Mesodermal cell (in vitro differentiated cells): ENCODE measurements at regions not wholly inside any gene's neighbourhood (a gene's known extent, or its start where the extent isn't known, plus 50 kb on each side); places are given as distances from the start of the nearest gene placed in this dataset.

Experiments used
- H3K27ac ChIP-seq: 2 replicates; pipeline ENCODE4 v1.7.0; 2013; ENCODE audit warnings: mild to moderate bottlenecking, low read depth, low read length, moderate library complexity; ENCODE audit not compliant: severe bottlenecking
- H3K36me3 ChIP-seq: 2 replicates; pipeline ENCODE4 v1.7.1; 2013; ENCODE audit warnings: mild to moderate bottlenecking, low read length, moderate library complexity; ENCODE audit not compliant: control insufficient read depth, insufficient read depth
- H3K4me1 ChIP-seq: one replicate; pipeline ENCODE4 v1.7.1; 2013; ENCODE audit warnings: mild to moderate bottlenecking, low read length; ENCODE audit not compliant: insufficient read depth, control insufficient read depth, poor library complexity, severe bottlenecking
- H3K4me3 ChIP-seq: 2 replicates; pipeline ENCODE4 v1.7.0; 2013; ENCODE audit warnings: low read length, control low read depth, mild to moderate bottlenecking; ENCODE audit not compliant: insufficient read depth, poor library complexity, severe bottlenecking; ENCODE audit errors: extremely low read depth
- H3K9me3 ChIP-seq: 2 replicates; pipeline ENCODE4 v1.7.1; 2013; ENCODE audit warnings: mild to moderate bottlenecking, low read length, moderate library complexity; ENCODE audit not compliant: control insufficient read depth
- WGBS, 2 experiments: methylation state at CpG; one replicate each; pipeline ENCODE4 v1.1.5; 2013; ENCODE audit warnings: missing lambda C conversion rate in 2 of 2; ENCODE audit not compliant: insufficient coverage in 2 of 2; 5-methylcytosine and 5-hydroxymethylcytosine counted together

DNA sequence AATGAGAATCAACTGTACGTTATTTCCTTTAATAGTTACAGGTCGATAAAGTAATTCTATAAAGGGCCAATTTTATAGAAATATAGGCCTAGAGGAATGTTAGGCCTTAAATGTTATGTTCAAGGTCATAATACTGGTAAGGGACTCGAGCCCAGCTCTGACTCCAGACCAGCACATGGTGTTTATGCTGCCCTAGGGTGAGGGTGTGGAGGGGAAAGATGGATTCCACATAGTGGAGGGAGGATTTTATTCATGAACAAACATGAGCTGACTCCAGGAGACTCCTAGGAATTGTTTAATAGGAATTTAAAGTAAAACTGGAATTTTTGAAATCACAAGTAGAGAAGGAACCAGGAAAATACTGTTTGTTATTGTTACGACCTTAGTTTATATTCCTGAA, 139.9 kb downstream of the LACC1 start:
- Histone ChIP-seq H3K4me1 (peaks cover 7% of the 10 kb centered on the region), H3K4me3 (no peak overlapping the region), H3K36me3 (no peaks in the 10 kb centered on the region), H3K27ac (no peak overlapping the region), H3K9me3 (no peaks in the 10 kb centered on the region)
- WGBS, 2 experiments: 96 to 97% methylated on average over 2 to 4 of the region's 4 CpGs

DNA sequence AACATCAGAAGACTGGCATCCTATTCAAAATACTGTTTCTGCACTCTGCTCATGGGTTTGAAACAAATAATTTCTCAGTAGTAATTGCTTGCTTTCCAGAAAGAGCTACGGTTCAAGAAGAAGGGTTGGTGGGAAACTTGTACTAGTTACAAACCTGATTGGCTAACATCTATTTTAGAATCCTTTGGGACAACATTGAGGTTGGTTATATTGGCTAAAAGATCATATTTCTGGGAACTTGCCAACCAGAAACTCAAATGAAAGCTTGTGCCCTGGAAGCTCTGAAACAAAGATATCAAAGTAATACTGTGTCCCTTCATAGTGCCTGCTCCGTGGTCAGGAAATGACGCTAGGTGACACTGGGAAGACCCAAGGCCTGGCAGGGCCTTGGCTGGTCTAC, 141.7 kb downstream of the LACC1 start:
- no peak overlapping the region for H3K4me3 ChIP-seq
- H3K9me3 ChIP-seq: no peaks in the 10 kb centered on the region
- peaks cover 7% of the 10 kb centered on the region for H3K4me1 ChIP-seq
- H3K27ac ChIP-seq: no peak overlapping the region
- 100% methylated on average over 2 to 3 of the region's 3 CpGs for WGBS, 2 experiments
- H3K36me3 ChIP-seq: no peaks in the 10 kb centered on the region

DNA sequence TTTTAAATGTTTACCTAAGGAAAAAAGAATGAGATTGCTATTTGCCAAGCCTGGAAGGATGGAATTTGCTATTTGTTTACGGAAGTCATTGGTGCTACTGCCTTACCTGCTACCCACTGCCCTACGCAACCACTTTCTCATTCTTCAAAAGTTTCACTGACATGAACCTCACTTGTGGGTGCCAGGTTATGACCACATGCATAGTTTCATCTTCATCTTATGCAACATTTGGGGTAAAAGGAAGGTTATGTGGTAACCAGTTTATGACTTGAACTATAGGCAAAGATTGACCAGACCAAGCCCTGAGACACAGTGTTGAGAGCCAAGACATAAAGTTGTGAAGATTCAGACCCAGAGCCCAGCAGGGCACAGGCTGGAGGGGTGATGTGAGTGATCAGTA, 142.5 kb downstream of the LACC1 start:
- no CpG with 5 or more reads among the region's 2 CpGs for WGBS, 2 experiments

DNA sequence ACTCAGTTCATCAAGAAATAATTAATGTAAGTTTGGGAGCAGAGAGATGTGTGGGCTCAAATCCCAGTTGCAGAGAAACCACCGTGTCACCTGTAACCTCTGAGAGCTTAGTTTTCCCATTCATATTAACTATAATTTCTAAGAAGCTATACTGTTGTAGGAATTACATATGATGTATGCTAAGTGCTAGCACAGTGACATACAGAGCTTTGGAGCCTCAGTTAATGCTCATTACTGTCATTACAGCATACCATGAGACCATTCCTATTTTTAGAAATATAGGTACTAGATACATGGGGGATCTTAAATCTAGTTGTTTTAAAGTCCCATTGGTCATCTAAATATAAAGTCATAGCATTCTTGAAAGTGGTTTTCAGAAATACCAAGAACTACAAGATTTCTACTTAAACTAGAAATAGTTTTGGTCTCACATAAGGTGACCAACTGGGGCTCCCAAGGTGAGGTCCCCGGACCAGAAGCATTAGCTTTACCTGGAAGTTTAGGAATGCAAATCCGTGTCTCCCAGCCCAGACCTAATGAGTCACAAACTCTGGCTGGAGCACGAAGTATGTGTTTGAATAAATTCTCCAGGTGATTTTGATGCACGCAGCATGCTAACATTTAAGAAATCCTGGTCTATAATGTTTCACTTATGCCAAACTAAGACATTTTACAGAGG, 144.6 kb downstream of the LACC1 start:
- no peak overlapping the region for H3K4me3 ChIP-seq
- no peak overlapping the region for H3K27ac ChIP-seq
- no peaks in the 10 kb centered on the region for H3K36me3 ChIP-seq
- H3K9me3 ChIP-seq: no peaks in the 10 kb centered on the region
- 90 to 100% methylated on average over 1 to 4 of the region's 5 CpGs for WGBS, 2 experiments
- no peaks in the 10 kb centered on the region for H3K4me1 ChIP-seq

More for the DNA sequence above, 142.5 kb downstream of the LACC1 start:
- Histone ChIP-seq H3K9me3 (no peaks in the 10 kb centered on the region), H3K4me1 (peaks cover 4% of the 10 kb centered on the region), H3K27ac (no peak overlapping the region), H3K36me3 (no peaks in the 10 kb centered on the region), H3K4me3 (no peak overlapping the region)

DNA sequence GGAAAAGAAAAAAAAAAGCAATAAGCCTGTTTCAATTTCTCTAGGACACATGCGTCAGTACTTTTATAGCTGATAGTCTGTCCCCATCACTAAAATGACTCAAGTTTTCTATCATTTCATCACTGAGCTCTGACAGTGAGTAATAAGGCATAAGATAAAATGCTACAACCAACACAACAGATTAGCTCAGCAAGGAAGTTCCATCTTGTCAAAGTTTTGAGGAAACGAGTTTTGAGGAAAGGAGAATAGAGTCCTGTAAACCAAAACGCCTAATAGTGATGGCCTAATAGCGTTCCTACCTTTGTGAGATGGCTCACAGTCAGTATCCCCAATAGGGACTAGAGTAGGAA, 145.1 kb downstream of the LACC1 start:
- Histone ChIP-seq H3K27ac (no peak overlapping the region), H3K9me3 (no peaks in the 10 kb centered on the region), H3K4me1 (no peaks in the 10 kb centered on the region), H3K36me3 (no peaks in the 10 kb centered on the region), H3K4me3 (no peak overlapping the region)
- no CpG with 5 or more reads among the region's 4 CpGs for WGBS, 2 experiments

DNA sequence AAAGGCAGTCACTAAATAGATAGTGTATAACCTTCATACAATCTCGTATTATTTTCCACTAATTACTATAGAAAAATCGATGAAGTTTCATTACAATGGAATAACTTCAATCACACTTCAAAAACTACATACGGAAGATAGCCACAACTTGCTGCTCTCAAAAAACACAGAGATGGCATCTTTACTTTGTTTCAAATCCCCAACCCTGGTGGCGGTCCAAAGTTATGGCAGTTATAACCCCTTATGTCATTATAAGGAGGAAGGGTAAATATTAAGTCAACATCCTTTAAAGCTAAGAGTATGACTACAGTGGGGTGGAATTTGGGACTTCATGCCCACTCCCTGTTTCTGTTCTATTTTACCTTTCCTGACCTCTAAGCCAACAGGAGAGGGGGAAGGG, 146.5 kb downstream of the LACC1 start:
- Histone ChIP-seq H3K4me3 (no peak overlapping the region), H3K36me3 (no peaks in the 10 kb centered on the region), H3K4me1 (no peaks in the 10 kb centered on the region), H3K9me3 (no peaks in the 10 kb centered on the region), H3K27ac (no peak overlapping the region)
- WGBS, 2 experiments: 92 to 100% methylated on average over 2 to 3 of the region's 4 CpGs

DNA sequence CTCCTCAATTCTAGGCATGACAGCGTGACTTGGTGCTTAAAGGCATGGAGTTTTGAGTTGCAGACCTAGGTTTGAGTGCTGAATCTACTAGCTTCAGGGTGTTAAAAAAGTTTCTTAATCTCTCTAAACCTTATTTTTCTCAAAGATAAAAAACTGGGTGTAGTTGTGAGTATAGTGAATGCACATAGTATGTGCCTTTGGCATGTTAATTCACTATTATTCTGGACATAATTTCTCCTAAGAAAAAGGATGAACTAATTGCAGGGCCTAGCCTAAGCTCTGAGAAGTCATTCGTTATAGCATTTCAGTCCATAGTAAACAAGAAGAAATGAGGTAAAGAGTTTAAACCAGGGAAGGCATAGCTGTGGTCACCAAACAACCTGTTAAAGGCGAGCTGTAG, 149.0 kb downstream of the LACC1 start:
- H3K9me3 ChIP-seq: no peaks in the 10 kb centered on the region
- H3K4me1 ChIP-seq: no peaks in the 10 kb centered on the region
- WGBS, 2 experiments: 86 to 90% methylated on average over 2 of the region's 3 CpGs
- H3K4me3 ChIP-seq: no peak overlapping the region
- H3K36me3 ChIP-seq: no peaks in the 10 kb centered on the region
- H3K27ac ChIP-seq: no peak overlapping the region

DNA sequence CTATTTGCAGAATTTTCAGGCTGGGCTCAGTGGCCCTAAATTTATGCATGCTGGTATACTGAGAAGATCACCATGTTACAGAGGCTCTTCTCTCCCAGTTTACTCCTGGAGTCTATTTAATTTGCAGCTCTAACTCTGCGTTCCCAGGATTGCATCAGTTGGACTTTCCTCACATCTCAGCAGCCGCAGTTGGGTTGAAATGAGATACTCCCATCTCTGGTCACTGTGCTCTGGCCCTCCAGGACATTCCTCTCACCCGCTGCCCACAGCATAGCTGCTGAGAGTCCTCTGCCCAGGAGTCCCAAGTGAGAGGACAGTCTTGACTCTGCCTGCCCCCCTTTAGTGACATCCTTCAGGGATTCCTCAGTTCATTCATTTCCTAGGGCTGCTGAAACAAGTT, 150.9 kb downstream of the LACC1 start:
- no peaks in the 10 kb centered on the region for H3K36me3 ChIP-seq
- no peak overlapping the region for H3K27ac ChIP-seq
- H3K4me1 ChIP-seq: no peaks in the 10 kb centered on the region
- H3K4me3 ChIP-seq: no peak overlapping the region
- WGBS, 2 experiments: 96 to 100% methylated on average over 2 to 3 of the region's 3 CpGs
- H3K9me3 ChIP-seq: no peaks in the 10 kb centered on the region

DNA sequence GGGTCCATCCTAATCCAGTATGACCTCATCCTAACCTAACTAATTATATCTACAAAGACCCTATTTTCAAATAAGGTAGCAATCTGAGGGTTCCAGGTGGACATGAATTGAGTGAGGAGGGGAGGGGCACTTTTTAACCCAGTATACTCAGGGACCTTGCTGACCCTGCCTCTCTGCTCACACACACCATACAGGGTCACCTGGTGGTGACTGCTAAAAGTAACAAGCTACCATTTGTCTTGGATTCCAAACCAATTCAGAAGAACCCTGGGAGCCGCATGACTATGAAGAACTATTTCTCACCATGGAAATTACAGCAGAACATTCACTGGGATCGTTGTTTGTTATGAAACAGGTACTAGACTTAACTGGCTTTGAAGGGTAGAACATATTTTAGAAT, 151.9 kb downstream of the LACC1 start:
- Histone ChIP-seq H3K36me3 (no peaks in the 10 kb centered on the region), H3K9me3 (no peaks in the 10 kb centered on the region), H3K27ac (no peak overlapping the region), H3K4me1 (no peaks in the 10 kb centered on the region), H3K4me3 (no peak overlapping the region)
- no CpG with 5 or more reads among the region's 2 CpGs for WGBS, 2 experiments

DNA sequence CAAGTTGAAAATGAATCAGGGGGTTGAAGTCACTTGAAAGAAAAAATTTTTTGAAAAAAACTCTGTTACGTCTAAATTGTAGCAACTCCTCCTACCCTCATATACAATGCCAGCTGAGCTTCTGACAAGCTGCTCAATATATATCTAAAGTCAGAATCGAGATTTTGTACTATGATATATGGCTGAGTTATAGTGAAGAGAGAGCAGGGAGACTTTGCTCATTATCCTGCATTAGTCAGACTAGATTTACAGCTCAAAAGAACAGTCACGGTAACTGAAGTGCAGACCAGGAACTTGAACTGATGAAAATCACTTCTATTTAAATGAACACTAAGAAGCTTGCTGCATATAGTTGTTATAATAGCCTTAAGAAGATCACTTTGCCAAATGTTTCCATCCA, 153.1 kb downstream of the LACC1 start:
- Histone ChIP-seq H3K4me1 (no peaks in the 10 kb centered on the region), H3K4me3 (no peak overlapping the region), H3K9me3 (no peaks in the 10 kb centered on the region), H3K36me3 (no peaks in the 10 kb centered on the region), H3K27ac (no peak overlapping the region)
- WGBS, 2 experiments: no CpG with 5 or more reads among the region's 3 CpGs

DNA sequence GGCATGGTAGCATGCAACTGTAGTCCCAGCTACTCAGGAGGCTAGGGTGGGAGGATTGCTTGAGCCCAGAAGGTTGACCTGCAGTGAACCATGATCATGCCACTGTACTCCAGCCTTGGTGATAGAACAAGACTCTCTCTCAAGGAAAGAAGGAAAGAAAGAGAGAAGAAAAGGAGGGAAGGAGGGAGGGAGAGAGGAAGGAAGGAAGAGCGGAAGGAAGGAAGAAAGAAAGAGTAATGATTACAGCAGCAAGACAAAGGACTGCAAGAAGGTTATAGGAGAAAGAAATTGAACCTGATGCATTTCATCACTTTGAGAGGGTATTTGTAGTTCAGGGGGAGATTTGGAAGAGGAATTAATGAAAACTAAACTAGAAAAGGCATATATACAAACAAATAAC, 155.7 kb downstream of the LACC1 start:
- H3K36me3 ChIP-seq: no peaks in the 10 kb centered on the region
- H3K4me3 ChIP-seq: no peak overlapping the region
- 100% methylated on average over 1 of the region's 1 CpG for WGBS, 2 experiments
- no peaks in the 10 kb centered on the region for H3K4me1 ChIP-seq
- no peak overlapping the region for H3K27ac ChIP-seq
- H3K9me3 ChIP-seq: no peaks in the 10 kb centered on the region
